COLO668 (cell line): ENCODE measurements at regions not wholly inside any gene's neighbourhood (a gene's known extent, or its start where the extent isn't known, plus 50 kb on each side); places are given as distances from the start of the nearest gene placed in this dataset.
A peak's percentile ranks its signal among the peaks of the same experiment; 100 is the strongest.
"Not testable (repeated sequence)": the region's sequence is repeated elsewhere in the genome, so short reads cannot be mapped to it uniquely, and the experiment has no call there.

ENCODE experiments used
- DNase-seq: peaks from one replicate; lab custom pipeline; 2025; ENCODE audit not compliant: unreplicated experiment; lab: John Stamatoyannopoulos, UW

DNA sequence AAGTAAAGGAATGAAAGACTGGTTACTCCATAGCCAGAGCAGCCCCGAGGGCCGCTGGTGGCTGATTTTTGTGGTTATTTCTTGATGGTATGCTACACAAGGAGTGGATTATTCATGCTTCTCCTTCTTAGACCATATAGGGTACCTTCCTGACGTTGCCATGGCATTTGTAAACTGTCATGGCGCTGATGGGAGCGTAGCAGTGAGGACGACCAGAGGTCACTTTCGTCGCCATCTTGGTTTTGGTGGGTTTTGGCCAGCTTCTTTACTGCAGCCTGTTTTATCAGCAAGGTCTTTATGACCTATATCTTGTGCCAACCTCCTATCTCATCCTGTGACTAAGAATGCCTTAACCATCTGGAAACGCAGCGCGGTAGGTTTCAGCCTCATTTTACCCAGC is 1187.6 kb upstream of the AUTS2 start:
- DNase-seq: not testable (repeated sequence)

DNA sequence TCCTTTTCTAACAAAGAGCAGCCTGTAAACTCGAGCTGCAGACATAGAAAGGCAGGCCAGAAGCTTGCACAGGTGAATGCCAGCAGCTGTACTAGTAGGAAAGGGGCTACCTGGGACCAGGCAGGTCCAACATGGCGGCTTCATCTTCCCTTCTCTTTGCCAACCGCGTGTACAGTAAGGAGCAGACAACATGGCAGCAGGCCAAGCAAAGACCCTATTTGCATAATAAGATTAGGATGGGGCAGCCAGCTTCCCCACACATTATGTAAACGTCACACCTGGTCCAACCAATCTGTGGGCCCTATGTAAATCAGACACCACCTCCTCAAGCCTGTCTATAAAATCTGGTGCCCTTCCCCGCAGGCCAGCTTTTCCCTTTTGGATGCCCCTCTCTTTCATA is 1186.5 kb upstream of the AUTS2 start:
- DNase-seq: no peak

DNA sequence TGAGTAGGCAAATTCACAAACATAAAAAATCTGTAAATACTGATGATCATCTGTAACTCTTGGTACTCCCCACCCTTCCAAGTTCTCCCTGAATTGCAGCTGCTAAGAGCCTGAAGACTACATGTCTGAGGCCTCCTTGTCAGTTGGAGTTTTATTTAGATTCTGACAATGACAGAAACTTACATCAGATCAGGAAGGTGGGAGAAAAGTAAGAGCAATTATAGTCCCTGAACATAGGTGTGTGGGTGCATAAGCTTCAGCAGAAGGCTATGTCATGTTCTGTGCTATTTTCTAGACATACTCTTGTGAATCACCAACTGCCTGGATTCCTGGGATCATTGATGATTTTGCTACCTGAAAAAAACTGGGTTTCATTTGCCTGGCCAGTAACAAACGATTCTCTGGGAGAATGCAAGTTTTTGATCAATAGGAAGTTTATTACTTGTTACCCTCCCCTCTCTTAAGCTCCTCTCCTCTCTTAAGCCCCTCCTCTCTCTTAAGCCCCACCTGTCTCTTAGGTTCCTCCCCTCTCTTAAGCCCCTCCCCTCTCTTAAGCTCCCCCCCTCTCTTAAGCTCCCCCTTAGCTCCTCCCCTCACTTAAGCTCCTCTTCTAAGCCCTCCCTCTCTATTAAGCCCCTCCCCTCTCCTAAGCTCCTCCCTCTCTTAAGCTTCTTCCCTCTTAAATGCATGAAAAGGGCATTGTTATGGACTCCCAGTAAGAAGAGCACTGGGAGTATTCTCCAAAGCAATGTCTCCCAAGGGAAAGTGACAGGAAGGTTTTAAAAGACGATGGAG is 1183.4 kb upstream of the AUTS2 start:
- DNase-seq: no peak

DNA sequence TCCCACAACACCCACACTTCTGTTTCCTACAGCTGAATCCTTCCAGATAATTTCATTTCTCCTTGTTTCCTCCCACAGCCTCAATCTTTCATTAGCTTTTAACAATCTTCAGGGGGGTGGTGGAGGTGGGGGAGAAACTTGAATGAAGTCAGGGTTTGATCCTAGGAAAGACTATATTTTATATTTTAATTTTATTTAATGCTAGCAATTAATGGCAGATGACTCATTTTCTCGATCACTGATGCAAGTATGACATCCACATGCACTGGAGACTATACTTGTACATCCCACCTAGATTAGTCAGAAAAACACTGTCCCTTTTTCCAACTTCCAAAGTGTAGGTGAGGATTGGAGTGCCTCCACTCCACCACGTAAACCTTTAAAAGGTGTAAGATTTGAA is 1181.3 kb upstream of the AUTS2 start:
- no peak for DNase-seq

DNA sequence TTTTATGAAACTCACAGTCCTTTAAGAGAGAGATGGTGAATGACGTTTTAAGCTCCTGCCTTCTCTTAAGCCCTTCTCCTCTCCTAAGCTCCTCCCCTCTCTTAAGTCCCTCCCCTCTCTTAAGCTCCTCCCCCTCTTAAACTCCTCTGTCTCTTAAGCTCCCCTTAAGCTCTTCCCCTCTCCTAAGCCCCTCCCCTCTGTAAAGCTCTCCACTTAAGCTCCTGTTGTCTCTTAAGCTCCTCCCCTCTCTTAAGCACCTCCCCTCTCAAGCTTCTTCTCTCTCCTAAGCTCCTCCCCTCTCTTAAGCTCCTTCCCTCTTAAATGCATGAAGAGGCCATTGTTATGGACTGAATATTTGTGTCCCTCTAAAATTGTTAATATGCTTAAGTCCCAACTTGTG is 1180.6 kb upstream of the AUTS2 start:
- no peak for DNase-seq

DNA sequence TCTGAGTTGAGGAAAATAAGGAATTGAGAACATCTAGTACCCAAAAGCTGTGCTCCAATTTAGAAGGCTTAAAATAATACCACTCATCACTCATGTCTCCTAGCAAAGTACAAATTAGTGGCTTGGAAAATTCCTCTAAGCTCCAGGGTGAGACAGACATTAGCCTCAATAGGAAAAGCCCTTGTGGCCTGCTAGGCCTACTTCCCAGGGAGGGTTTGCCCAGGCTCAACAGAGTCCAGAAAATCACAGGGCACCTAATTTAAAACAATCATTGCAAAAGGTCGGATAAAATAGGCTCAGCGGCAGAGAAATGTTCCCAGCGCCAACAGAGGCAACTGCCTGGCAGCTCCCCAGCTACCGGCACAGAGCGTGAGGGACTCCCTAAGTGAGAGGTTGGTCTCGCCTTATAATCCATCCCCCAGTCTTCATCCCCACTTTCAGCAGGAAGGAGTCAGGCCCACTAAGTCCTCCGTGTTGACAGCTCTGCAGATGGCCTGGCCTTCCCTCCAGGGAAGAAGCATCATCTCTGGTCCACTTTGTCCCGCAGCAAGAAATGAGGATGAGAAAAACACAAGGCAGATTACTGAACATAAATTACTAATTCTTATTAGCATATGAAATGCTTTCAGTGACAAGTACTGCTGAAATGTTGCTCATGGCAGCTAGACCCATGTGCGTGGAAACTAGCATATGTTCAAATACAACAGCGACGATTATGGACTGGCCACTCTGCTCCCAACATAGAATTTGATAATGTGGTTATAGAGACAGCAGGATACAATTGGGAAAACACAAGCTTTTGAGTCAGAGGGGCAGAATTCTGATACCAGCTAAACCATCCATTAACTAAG is 1177.7 kb upstream of the AUTS2 start:
- DNase-seq: no peak

DNA sequence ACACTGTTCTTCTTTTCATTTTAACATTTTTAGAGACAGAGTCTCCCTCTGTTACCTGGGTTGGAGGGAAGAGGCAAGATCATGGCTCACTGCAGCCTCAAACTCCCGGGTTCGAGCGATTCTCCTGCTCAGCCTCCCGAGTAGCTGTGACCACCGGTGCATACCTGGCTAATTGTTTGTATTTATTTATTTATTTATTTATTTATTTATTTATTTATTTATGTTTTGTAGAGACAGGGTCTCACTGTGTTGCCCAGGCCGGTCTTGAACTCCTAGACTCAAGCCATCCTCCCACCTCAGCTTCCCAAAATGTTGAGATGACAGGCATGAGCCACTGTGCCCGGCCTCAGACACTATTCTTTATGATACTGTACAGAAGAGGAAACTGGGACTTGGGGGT is 1176.6 kb upstream of the AUTS2 start:
- DNase-seq: no peak

DNA sequence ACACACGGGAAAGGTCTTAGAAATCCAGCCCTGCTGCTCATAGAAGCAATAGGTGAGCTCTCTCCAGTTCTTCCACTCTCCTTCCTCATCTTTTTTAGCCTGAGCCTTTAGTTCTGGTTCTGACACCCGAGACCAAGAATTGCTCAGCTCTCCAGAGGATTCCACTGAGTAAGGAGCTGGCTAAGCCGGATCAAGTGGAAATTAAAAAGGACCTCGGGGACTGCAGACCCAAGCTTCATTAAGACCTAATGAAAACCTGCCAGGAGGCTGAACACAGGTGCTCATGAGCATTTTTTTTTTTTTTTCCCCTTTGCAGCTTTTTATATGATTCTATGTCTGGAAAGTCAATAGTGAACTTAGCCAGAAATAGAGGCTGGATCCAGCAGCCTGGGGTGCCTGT is 1176.0 kb upstream of the AUTS2 start:
- DNase-seq: no peak

DNA sequence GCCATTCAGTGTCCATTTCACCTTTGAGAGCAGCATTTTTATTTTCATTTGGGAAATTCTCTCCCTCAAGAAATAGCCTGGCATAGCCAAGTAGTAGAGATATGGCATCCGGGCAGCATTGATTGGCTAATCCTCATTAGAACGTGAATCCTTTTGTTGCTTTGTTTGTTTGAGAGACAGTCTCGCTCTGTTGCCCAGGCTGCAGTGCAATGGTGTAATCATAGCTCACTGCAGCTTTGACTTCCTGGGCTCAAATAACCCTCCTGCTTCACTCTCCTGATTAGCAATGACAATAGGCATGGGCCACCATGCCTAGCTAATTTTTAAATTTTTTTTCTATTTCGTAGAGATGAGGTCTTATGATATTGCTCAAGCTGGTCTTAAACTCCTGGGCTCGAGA is 1174.9 kb upstream of the AUTS2 start:
- peak; percentile 40 for DNase-seq

DNA sequence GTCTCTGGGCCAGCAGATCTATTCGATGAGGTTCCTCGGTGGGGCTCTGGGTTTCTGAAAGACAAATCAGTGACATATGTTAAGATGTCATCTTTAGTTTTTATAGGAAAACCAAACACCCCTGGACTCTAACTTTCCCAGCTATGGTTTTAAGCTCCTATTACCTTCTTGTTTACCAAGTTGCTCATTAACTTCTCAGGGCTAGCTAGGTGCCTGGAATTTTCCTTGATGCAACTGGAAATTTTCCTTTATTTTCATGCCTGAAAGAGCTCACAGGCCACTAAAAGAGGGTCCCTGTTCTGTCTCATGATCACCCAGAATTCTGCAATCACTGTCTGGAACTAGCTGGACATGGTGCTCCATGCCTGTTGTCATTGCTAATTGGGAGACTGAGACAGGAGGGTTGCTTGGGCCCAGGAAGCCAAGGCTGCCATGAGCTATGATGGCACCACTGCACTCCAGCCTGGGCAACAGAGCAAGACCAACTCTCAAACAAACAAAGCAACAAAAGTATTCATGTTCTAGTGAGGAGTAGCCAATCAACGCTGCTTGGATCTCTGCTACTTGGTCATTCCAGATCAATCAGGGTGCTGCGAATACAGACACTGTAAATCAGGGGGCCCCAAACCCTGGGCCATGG is 1173.5 kb upstream of the AUTS2 start:
- DNase-seq: no peak

DNA sequence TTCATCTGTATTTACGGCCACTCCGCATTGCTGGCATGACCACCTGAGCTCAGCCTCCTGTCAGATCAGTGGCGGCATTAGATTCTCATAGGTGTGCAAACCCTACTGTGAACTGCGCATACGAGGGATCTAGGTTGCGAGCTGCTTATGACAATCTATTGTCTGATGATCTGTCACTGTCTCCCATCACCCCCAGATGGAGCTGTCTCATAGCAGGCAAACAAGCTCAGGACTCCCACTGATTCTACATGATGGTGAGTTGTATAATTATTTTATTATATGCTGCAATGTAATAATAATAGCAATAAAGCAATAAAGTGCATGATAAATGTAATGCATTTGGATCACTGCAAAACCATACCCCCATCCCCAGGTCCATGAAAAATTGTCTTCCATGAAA is 1172.9 kb upstream of the AUTS2 start:
- DNase-seq: no peak

DNA sequence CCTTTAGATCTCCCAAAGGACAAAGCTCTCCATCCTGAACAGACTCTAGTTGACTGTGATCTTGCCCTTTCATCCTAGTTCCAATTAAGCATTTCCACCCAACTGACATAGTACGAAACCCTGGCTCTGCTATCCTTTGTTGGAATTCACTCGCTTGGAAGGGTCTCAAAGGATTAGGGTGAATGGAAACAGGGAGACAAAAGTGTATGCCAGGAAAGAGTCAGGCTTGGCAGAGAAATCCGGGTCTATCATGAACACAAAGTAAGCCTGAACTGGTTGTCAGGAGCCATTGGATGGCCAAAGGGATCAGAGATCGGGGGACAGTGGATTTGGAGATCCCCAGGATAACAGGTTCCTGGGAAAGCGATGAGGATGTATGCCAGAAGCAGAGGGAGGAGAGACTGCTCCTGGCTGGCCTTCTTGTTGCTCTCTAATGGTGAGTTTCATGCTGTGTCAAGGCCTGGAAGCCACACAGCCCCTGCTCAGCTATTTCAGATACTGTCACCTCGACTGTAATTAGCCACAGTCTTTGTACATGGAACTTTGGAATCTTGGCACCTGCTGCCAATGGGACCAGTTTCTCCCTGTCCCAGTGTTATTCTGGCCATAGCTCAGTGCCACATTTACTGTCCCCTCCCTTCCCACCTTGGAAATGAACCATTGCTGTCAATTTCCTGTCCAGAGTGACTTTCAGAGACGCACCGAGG is 1168.7 kb upstream of the AUTS2 start:
- DNase-seq: no peak

DNA sequence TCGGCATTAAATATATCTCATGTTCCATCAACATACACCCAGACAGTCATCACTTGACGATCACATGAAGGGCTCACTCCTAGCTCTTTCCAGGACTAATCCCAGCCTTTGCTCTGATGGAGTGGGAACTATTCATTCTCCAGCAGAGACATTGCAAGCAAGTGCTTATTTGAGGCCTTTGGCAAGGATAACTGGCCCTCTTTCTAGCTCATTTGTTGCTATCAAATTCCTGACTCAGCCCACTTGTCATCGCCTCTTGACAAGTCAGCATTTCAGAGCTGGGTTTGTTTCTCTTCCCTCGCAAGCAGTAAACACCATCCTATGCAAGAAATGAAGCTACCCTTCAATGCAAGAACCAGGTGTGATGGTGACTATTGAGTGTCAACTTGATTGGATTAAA is 1165.7 kb upstream of the AUTS2 start:
- no peak for DNase-seq

DNA sequence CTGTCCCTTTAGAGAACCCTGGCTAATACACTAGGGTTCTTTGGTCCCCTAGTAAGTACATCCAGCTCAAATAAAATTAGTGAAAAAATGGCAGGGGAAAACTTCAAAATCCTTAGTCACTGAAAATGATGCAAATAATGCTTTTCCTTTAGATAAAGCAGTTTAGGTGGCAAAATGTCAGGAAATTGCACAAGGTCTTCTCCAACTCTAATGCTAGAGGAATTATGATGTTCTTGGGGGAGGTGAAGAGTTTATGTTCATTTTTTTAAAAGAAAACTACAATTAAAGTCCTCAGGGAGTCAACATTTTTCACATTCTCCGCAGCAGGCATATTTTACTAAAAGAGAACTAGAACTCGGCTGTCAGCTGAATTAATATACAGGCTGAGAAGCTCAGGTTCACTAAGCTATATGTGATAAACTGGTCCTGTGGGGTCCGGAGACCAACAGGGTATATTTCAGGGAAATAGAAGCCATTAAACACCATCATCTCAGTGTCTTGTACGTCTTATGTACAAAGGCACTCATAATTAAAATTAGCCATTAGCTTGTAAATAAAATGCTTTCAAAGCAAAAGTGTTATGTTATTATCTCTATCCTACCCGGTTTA is 1164.7 kb upstream of the AUTS2 start:
- DNase-seq: no peak

DNA sequence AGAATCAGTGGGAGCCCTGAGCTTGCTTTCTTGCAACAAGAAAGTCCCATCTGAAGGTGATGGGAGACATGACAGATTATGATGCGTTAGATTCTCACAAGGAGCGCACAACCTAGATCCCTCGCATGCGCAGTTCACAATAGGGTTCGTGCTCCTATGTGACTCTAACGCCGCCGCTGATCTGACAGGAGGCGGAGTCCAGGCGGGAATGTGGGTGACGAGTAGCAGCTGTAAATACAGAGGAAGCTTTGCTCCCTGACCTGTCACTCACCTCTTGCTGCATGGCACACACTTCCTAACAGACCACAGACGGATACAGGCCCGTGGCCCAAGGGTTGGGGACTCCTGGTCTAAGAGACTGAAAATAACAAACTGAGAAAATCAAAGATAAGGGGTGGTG is 1163.4 kb upstream of the AUTS2 start:
- no peak for DNase-seq

DNA sequence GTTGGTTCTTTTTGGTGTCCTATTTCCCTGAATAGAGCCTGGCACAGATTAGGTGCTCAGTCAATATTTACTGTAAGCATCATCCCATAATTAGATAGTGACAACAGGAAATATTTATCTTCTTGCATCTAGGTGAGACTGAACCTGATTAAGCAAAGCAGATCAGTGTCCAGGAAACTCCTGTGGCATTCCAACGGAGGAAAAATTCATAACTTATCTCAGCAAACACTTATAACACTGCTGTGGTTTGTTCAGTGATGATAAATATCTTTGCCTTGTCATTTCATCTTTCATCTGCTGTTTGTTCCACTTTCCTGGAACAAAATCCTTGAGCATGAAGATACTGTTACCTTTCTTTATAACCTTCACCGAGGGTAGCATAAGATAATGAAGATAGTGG is 1160.3 kb upstream of the AUTS2 start:
- DNase-seq: no peak

DNA sequence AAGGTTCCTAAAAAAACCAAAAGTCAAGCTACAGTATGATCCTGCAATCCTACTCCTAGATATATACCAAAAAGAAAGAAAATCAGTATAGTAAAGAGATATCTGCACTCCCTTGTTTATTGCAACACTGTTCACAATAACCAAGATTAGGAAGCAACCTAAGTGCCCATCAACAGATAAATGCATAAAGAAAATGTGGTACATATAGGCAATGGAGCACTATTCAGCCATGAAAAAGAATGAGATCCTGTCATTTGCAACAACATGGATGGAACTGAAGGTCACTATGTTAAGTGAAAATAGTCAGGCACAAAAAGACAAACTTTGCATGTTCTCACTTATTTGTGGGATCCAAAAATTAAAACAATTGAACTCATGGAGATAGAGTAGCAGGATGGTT is 1159.5 kb upstream of the AUTS2 start:
- no peak for DNase-seq

DNA sequence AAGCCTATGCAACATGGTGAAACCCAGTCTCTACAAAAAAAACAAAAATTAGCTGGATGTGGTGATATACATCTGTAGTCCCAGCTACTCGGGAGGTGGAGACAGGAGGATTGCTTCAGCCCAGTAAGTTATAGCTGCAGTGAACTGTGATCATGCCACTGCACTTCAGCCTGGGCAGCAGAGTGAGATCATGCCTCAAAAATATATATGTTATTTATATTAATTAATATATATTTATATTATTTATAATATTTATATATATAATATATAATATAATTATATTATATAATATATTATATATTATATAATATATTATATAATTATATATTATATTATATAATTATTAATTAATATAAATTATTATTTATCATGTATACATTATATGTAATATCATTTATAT is 1158.4 kb upstream of the AUTS2 start:
- DNase-seq: no peak

DNA sequence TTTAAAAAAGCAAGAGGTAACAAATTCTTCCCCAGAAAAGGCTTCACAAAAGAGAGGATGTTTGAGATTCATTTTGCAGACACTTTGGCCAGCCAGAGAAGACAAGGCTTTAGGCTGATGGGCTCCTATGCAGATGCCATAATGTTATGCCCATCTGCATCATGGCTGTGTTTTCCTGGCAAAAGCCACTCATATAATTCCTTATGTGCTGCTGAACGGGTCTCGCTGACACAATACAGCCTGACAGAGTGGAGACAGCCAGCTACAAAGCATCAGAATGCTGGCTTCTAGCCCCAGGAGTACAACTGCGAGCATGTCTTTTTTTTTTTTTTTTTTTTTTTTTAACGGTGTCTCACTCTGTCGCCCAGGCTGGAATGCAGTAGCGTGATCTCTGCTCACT is 1157.4 kb upstream of the AUTS2 start:
- DNase-seq: peak; percentile 4

DNA sequence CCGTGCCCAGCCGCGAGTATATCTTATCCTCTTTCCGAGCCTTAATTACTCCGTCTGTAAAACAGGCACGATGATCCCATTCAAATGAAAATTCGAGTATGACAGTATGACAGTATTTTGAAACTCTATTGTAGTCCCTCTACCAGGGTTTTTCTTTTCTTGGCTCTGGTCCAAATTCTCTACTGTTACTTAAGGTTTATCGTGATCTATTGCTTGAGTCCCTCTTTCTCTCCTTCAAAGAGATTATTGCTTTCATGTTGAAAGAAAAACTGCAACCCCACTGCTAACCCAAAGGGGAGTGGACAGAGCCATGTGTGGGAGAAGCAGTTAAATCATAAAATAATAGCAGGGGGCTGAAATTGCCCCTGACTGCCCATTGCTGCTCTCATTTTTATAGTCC is 1156.6 kb upstream of the AUTS2 start:
- DNase-seq: no peak
